ENCODE measurements at regions not wholly inside any gene's neighbourhood (a gene's known extent, or its start where the extent isn't known, plus 50 kb on each side); places are given as distances from the start of the nearest gene placed in this dataset.

- TF ChIP-seq CTCF (IDR thresholded peaks at IDR 0.05; ENCODE audit: low read length) (no peak), EZH2 (optimal IDR thresholded peaks at IDR 0.05; ENCODE audit: low read depth, low read length) (no peak), EZH2phosphoT487 (IDR thresholded peaks at IDR 0.05; ENCODE audit: low read length) (no peak)
Observed at GRCh38 chr3:20236603-20237002, 50.6 kb upstream of the SGO1 start.
